Glutamatergic neuron (in vitro differentiated cells): ENCODE measurements at regions not wholly inside any gene's neighbourhood (a gene's known extent, or its start where the extent isn't known, plus 50 kb on each side); places are given as distances from the start of the nearest gene placed in this dataset.

Experiments used
- DNase-seq: peaks from one replicate; pipeline ENCODE4 v3.0.0; 2022
- H3K27ac Mint-ChIP-seq: one replicate; pipeline ENCODE4 v1.8.0; 2020; ENCODE audit warnings: mild to moderate bottlenecking, mixed read lengths, inconsistent platforms; ENCODE audit not compliant: unreplicated experiment
- H3K27me3 Mint-ChIP-seq: one replicate; pipeline ENCODE4 v1.8.0; 2020; ENCODE audit warnings: mild to moderate bottlenecking, moderate library complexity, mixed read lengths, inconsistent platforms; ENCODE audit not compliant: unreplicated experiment
- H3K36me3 Mint-ChIP-seq: one replicate; pipeline ENCODE4 v1.8.0; 2020; ENCODE audit warnings: mild to moderate bottlenecking, mixed read lengths, inconsistent platforms; ENCODE audit not compliant: unreplicated experiment
- H3K4me1 Mint-ChIP-seq: one replicate; pipeline ENCODE4 v1.8.0; 2020; ENCODE audit warnings: mild to moderate bottlenecking, low read depth, mixed read lengths, inconsistent platforms; ENCODE audit not compliant: unreplicated experiment
- H3K4me3 Mint-ChIP-seq: one replicate; pipeline ENCODE4 v1.8.0; 2020; ENCODE audit warnings: mild to moderate bottlenecking, mixed read lengths, inconsistent platforms; ENCODE audit not compliant: unreplicated experiment
- H3K9me3 Mint-ChIP-seq: one replicate; pipeline ENCODE4 v1.8.0; 2020; ENCODE audit warnings: mild to moderate bottlenecking, moderate library complexity, mixed read lengths, inconsistent platforms; ENCODE audit not compliant: unreplicated experiment
- CTCF ChIP-seq: fragments of 200-600 bp; sonication (generic); IDR thresholded peaks from one replicate; pipeline ENCODE4 v1.5.0; 2021; ENCODE audit not compliant: partially characterized antibody, unreplicated experiment

- Mint-ChIP-seq H3K4me3 (no peak overlapping the region), H3K27me3 (peaks cover 7% of the 10 kb centered on the region), H3K27ac (no peak overlapping the region), H3K4me1 (peaks cover 4% of the 10 kb centered on the region), H3K9me3 (peaks cover 3% of the 10 kb centered on the region), H3K36me3 (peaks cover 10% of the 10 kb centered on the region)
- no peak for TF ChIP-seq CTCF
- no peak for DNase-seq
Measured at GRCh38 chr13:30141775-30142485, 165.4 kb downstream of the KATNAL1 start.

GRCh38 chr13:30140973-30141372, 166.4 kb downstream of the KATNAL1 start:
- Mint-ChIP-seq H3K36me3 (peaks cover 10% of the 10 kb centered on the region), H3K9me3 (peaks cover 3% of the 10 kb centered on the region), H3K27ac (peak overlapping the region; percentile 36), H3K27me3 (peaks cover 7% of the 10 kb centered on the region), H3K4me1 (peaks cover 2% of the 10 kb centered on the region), H3K4me3 (no peak overlapping the region)
- TF ChIP-seq CTCF, result no peak
- DNase-seq, result no peak

- H3K36me3 Mint-ChIP-seq, result peaks cover 14% of the 10 kb centered on the region
- no peak for TF ChIP-seq CTCF
- peaks cover 3% of the 10 kb centered on the region for H3K9me3 Mint-ChIP-seq
- peaks cover 7% of the 10 kb centered on the region for H3K4me1 Mint-ChIP-seq
- H3K27me3 Mint-ChIP-seq, result peaks cover 7% of the 10 kb centered on the region
- H3K27ac Mint-ChIP-seq, result no peak overlapping the region
- no peak overlapping the region for H3K4me3 Mint-ChIP-seq
- DNase-seq, result no peak
Measured at GRCh38 chr13:30138511-30138910, 168.8 kb downstream of the KATNAL1 start.

GRCh38 chr13:30135868-30136267, 171.5 kb downstream of the KATNAL1 start:
- peaks cover 15% of the 10 kb centered on the region for H3K4me1 Mint-ChIP-seq
- peaks cover 1% of the 10 kb centered on the region for H3K9me3 Mint-ChIP-seq
- no peak for TF ChIP-seq CTCF
- no peak overlapping the region for H3K4me3 Mint-ChIP-seq
- peaks cover 14% of the 10 kb centered on the region for H3K36me3 Mint-ChIP-seq
- DNase-seq, result no peak
- peaks cover 7% of the 10 kb centered on the region for H3K27me3 Mint-ChIP-seq
- H3K27ac Mint-ChIP-seq, result no peak overlapping the region

- Mint-ChIP-seq H3K4me1 (peaks cover 15% of the 10 kb centered on the region), H3K36me3 (peaks cover 12% of the 10 kb centered on the region), H3K27ac (no peak overlapping the region), H3K9me3 (peaks cover 1% of the 10 kb centered on the region), H3K4me3 (no peak overlapping the region), H3K27me3 (peaks cover 6% of the 10 kb centered on the region)
- TF ChIP-seq CTCF, result no peak
- no peak for DNase-seq
Measured at GRCh38 chr13:30135351-30135750, 172.0 kb downstream of the KATNAL1 start.
